BLaER1 treated with 17β-estradiol and CSF1 and Interleukin-3, amounts not matched to agents 10 nM and 100 nM (cell line): ENCODE measurements at regions not wholly inside any gene's neighbourhood (a gene's known extent, or its start where the extent isn't known, plus 50 kb on each side); places are given as distances from the start of the nearest gene placed in this dataset.
A peak's percentile ranks its signal among the peaks of the same experiment; 100 is the strongest.

Experiments
- H3K27ac ChIP-seq, 11 experiments: shearing (Covaris generic); formaldehyde crosslinking; 2 replicates each; pipeline ENCODE4 v1.8.1; 2022
- H3K27me3 ChIP-seq, 11 experiments: shearing (Covaris generic); formaldehyde crosslinking; 2 replicates each; pipeline ENCODE4 v1.8.1; 2022
- H3K36me3 ChIP-seq, 11 experiments: shearing (Covaris generic); formaldehyde crosslinking; 2 replicates each; pipeline ENCODE4 v1.8.1; 2022
- H3K4me1 ChIP-seq, 10 experiments: shearing (Covaris generic); formaldehyde crosslinking; 2 replicates each; pipeline ENCODE4 v1.8.1; 2022
- H3K4me2 ChIP-seq, 11 experiments: shearing (Covaris generic); formaldehyde crosslinking; 2 replicates each; pipeline ENCODE4 v1.8.1; 2022
- H3K4me3 ChIP-seq, 10 experiments: shearing (Covaris generic); formaldehyde crosslinking; 2 replicates each; pipeline ENCODE4 v1.8.1; 2022
- H3K9ac ChIP-seq, 11 experiments: shearing (Covaris generic); formaldehyde crosslinking; 2 replicates each; pipeline ENCODE4 v1.8.1; 2022
- H3K9me3 ChIP-seq, 11 experiments: shearing (Covaris generic); formaldehyde crosslinking; replicated peaks in 1 of 11; 2 replicates each; pipeline ENCODE4 v1.8.1; 2022
- H4K20me1 ChIP-seq, 11 experiments: shearing (Covaris generic); formaldehyde crosslinking; 2 replicates each; pipeline ENCODE4 v1.8.1; 2022
- Cebpa-rat ChIP-seq, 11 experiments: shearing (Covaris generic); IDR thresholded peaks; 2 replicates each; pipeline ENCODE4 v1.8.1; 2022

GRCh38 chr1:244322181-244322580 lies 129.5 kb downstream of the ADSS2 start:
- Histone ChIP-seq H3K27me3 (no peaks in the 10 kb centered on the region), H3K9ac (peak overlapping the region in 8 of 11 experiments; percentile 55 to 86 (median 76); a peak in 15 of 22 replicates), H3K9me3 (peaks cover 0 to 12% (median 0%) of the 10 kb centered on the region in 11 experiments; a peak in 5 of 22 replicates), H3K4me2 (peak overlapping the region in 9 of 11 experiments; percentile 39 to 96 (median 81); a peak in 16 of 22 replicates), H3K4me3 (peak overlapping the region in 3 of 10 experiments; percentile 17 to 35 (median 25); a peak in 4 of 20 replicates), H3K36me3 (peaks cover 0 to 5% (median 0%) of the 10 kb centered on the region in 11 experiments; a peak in 1 of 22 replicates), H3K4me1 (peaks cover 23 to 87% (median 78%) of the 10 kb centered on the region in 10 experiments), H4K20me1 (no peaks in the 10 kb centered on the region), H3K27ac (peak overlapping the region in 10 of 11 experiments; percentile 91 to 99 (median 96); a peak in 20 of 22 replicates)
- TF ChIP-seq Cebpa-rat (IDR thresholded peaks at IDR 0.05), result no peak

- Histone ChIP-seq H3K9ac (peak overlapping the region in 9 of 11 experiments; percentile 55 to 86 (median 76); a peak in 18 of 22 replicates), H3K27me3 (no peaks in the 10 kb centered on the region), H3K9me3 (peaks cover 0 to 12% (median 2%) of the 10 kb centered on the region in 11 experiments; a peak in 6 of 22 replicates), H3K4me1 (peaks cover 23 to 81% (median 74%) of the 10 kb centered on the region in 10 experiments), H3K36me3 (no peaks in the 10 kb centered on the region; a peak in 1 of 22 replicates), H3K4me3 (peak overlapping the region in 5 of 10 experiments; percentile 31 to 57 (median 51); a peak in 8 of 20 replicates), H3K27ac (peak overlapping the region; percentile 5 to 99 (median 96); a peak in 20 of 22 replicates), H3K4me2 (peak overlapping the region in 10 of 11 experiments; percentile 8 to 96 (median 80); a peak in 18 of 22 replicates), H4K20me1 (no peaks in the 10 kb centered on the region)
- TF ChIP-seq Cebpa-rat (IDR thresholded peaks at IDR 0.05), result no peak
These were observed 128.8 kb downstream of the ADSS2 start for GRCh38 chr1:244322791-244323521.

GRCh38 chr1:244324176-244324883 lies 127.4 kb downstream of the ADSS2 start:
- Histone ChIP-seq H3K4me3 (peak overlapping the region in 6 of 10 experiments; percentile 11 to 61 (median 54); a peak in 11 of 20 replicates), H3K27ac (peak overlapping the region in 9 of 11 experiments; percentile 91 to 99 (median 96); a peak in 19 of 22 replicates), H4K20me1 (no peaks in the 10 kb centered on the region), H3K36me3 (no peaks in the 10 kb centered on the region), H3K4me2 (peak overlapping the region in 8 of 11 experiments; percentile 6 to 96 (median 82); a peak in 14 of 22 replicates), H3K9ac (peak overlapping the region in 7 of 11 experiments; percentile 43 to 86 (median 77); a peak in 13 of 22 replicates), H3K27me3 (no peaks in the 10 kb centered on the region), H3K9me3 (peaks cover 3 to 22% (median 11%) of the 10 kb centered on the region in 11 experiments; a peak in 13 of 22 replicates), H3K4me1 (peaks cover 13 to 67% (median 62%) of the 10 kb centered on the region in 10 experiments)
- TF ChIP-seq Cebpa-rat (IDR thresholded peaks at IDR 0.05), result no peak

- peaks cover 4 to 61% (median 57%) of the 10 kb centered on the region in 10 experiments for H3K4me1 ChIP-seq
- peaks cover 3 to 22% (median 13%) of the 10 kb centered on the region in 11 experiments; a peak in 13 of 22 replicates for H3K9me3 ChIP-seq
- H3K4me3 ChIP-seq, result peak overlapping the region in 6 of 10 experiments; percentile 11 to 61 (median 54); a peak in 11 of 20 replicates
- peak overlapping the region in 8 of 11 experiments; percentile 6 to 96 (median 82); a peak in 14 of 22 replicates for H3K4me2 ChIP-seq
- peak overlapping the region in 10 of 11 experiments; percentile 10 to 99 (median 96); a peak in 18 of 22 replicates for H3K27ac ChIP-seq
- H3K27me3 ChIP-seq, result no peaks in the 10 kb centered on the region
- no peaks in the 10 kb centered on the region for H3K36me3 ChIP-seq
- TF ChIP-seq Cebpa-rat (IDR thresholded peaks at IDR 0.05), result no peak
- H4K20me1 ChIP-seq, result no peaks in the 10 kb centered on the region
- H3K9ac ChIP-seq, result peak overlapping the region in 7 of 11 experiments; percentile 43 to 86 (median 77); a peak in 13 of 22 replicates
These were observed 126.5 kb downstream of the ADSS2 start for GRCh38 chr1:244325056-244325758.

GRCh38 chr1:244326757-244327156 lies 125.0 kb downstream of the ADSS2 start:
- Histone ChIP-seq H3K4me1 (peaks cover 0 to 45% (median 42%) of the 10 kb centered on the region in 10 experiments; a peak in 17 of 20 replicates), H3K27me3 (no peaks in the 10 kb centered on the region), H3K4me2 (no peak overlapping the region), H3K27ac (no peak overlapping the region), H3K36me3 (no peaks in the 10 kb centered on the region), H3K9ac (no peak overlapping the region), H4K20me1 (no peaks in the 10 kb centered on the region), H3K9me3 (peaks cover 3 to 18% (median 13%) of the 10 kb centered on the region in 11 experiments; a peak in 13 of 22 replicates), H3K4me3 (no peak overlapping the region)
- no peak for TF ChIP-seq Cebpa-rat (IDR thresholded peaks at IDR 0.05)

GRCh38 chr1:244327533-244327932 lies 124.2 kb downstream of the ADSS2 start:
- peaks cover 0 to 38% (median 34%) of the 10 kb centered on the region in 10 experiments; a peak in 17 of 20 replicates for H3K4me1 ChIP-seq
- H3K27ac ChIP-seq, result no peak overlapping the region
- H3K4me3 ChIP-seq, result no peak overlapping the region
- TF ChIP-seq Cebpa-rat (IDR thresholded peaks at IDR 0.05), result no peak
- H3K4me2 ChIP-seq, result no peak overlapping the region
- no peaks in the 10 kb centered on the region for H4K20me1 ChIP-seq
- no peak overlapping the region for H3K9ac ChIP-seq
- H3K27me3 ChIP-seq, result no peaks in the 10 kb centered on the region
- H3K9me3 ChIP-seq, result peaks cover 0 to 18% (median 11%) of the 10 kb centered on the region in 11 experiments; a peak in 13 of 22 replicates
- H3K36me3 ChIP-seq, result no peaks in the 10 kb centered on the region

GRCh38 chr1:244328476-244328875 lies 123.2 kb downstream of the ADSS2 start:
- Histone ChIP-seq H3K4me1 (peaks cover 0 to 31% (median 25%) of the 10 kb centered on the region in 10 experiments; a peak in 14 of 20 replicates), H3K9ac (no peak overlapping the region), H3K9me3 (peaks cover 0 to 20% (median 11%) of the 10 kb centered on the region in 11 experiments; a peak in 13 of 22 replicates), H3K27me3 (no peaks in the 10 kb centered on the region), H3K4me3 (no peak overlapping the region), H3K36me3 (no peaks in the 10 kb centered on the region), H3K4me2 (no peak overlapping the region), H3K27ac (no peak overlapping the region), H4K20me1 (no peaks in the 10 kb centered on the region)
- no peak for TF ChIP-seq Cebpa-rat (IDR thresholded peaks at IDR 0.05)
